HFFc6 (cell line): ENCODE measurements at regions not wholly inside any gene's neighbourhood (a gene's known extent, or its start where the extent isn't known, plus 50 kb on each side); places are given as distances from the start of the nearest gene placed in this dataset.
A peak's percentile ranks its signal among the peaks of the same experiment; 100 is the strongest.

Source experiments
- DNase-seq: peaks from one replicate; pipeline ENCODE4 v3.0.0-alpha.2; 2018
- H3K27ac Mint-ChIP-seq: 2 replicates; pipeline ENCODE4 v1.8.0; 2020; ENCODE audit warnings: mild to moderate bottlenecking, mixed read lengths
- H3K27me3 Mint-ChIP-seq: 2 replicates; pipeline ENCODE4 v1.8.0; 2021; ENCODE audit warnings: mild to moderate bottlenecking, moderate library complexity, mixed read lengths; ENCODE audit not compliant: insufficient read depth
- H3K36me3 Mint-ChIP-seq: 2 replicates; pipeline ENCODE4 v1.8.0; 2021; ENCODE audit warnings: low read depth, mixed read lengths
- H3K4me1 Mint-ChIP-seq: 2 replicates; pipeline ENCODE4 v1.8.0; 2020; ENCODE audit warnings: low read depth, mixed read lengths
- H3K4me3 Mint-ChIP-seq: 2 replicates; pipeline ENCODE4 v1.8.0; 2020; ENCODE audit warnings: mild to moderate bottlenecking, moderate library complexity, mixed read lengths
- H3K9me3 Mint-ChIP-seq: 2 replicates; pipeline ENCODE4 v1.8.0; 2020; ENCODE audit warnings: mild to moderate bottlenecking, mixed read lengths
- TF ChIP-seq, protein P1 (sequence below): fragments of 200-600 bp; sonication (generic); IDR thresholded peaks from 2 replicates; pipeline ENCODE4 v1.5.0; 2021; ENCODE audit warnings: antibody characterized with exemption, mild to moderate bottlenecking

GRCh38 chr6:44056392-44057237 is 70.6 kb downstream of the MRPL14 start:
- Mint-ChIP-seq H3K9me3 (no peaks in the 10 kb centered on the region), H3K4me3 (no peak overlapping the region), H3K36me3 (no peaks in the 10 kb centered on the region), H3K27ac (peak overlapping the region; percentile 94), H3K4me1 (peaks cover 99% of the 10 kb centered on the region), H3K27me3 (no peaks in the 10 kb centered on the region; the same call in 1 of the 2 replicates)
- TF ChIP-seq, protein P1, sequence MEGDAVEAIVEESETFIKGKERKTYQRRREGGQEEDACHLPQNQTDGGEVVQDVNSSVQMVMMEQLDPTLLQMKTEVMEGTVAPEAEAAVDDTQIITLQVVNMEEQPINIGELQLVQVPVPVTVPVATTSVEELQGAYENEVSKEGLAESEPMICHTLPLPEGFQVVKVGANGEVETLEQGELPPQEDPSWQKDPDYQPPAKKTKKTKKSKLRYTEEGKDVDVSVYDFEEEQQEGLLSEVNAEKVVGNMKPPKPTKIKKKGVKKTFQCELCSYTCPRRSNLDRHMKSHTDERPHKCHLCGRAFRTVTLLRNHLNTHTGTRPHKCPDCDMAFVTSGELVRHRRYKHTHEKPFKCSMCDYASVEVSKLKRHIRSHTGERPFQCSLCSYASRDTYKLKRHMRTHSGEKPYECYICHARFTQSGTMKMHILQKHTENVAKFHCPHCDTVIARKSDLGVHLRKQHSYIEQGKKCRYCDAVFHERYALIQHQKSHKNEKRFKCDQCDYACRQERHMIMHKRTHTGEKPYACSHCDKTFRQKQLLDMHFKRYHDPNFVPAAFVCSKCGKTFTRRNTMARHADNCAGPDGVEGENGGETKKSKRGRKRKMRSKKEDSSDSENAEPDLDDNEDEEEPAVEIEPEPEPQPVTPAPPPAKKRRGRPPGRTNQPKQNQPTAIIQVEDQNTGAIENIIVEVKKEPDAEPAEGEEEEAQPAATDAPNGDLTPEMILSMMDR = no peak
- peak; percentile 59 for DNase-seq

DNA sequence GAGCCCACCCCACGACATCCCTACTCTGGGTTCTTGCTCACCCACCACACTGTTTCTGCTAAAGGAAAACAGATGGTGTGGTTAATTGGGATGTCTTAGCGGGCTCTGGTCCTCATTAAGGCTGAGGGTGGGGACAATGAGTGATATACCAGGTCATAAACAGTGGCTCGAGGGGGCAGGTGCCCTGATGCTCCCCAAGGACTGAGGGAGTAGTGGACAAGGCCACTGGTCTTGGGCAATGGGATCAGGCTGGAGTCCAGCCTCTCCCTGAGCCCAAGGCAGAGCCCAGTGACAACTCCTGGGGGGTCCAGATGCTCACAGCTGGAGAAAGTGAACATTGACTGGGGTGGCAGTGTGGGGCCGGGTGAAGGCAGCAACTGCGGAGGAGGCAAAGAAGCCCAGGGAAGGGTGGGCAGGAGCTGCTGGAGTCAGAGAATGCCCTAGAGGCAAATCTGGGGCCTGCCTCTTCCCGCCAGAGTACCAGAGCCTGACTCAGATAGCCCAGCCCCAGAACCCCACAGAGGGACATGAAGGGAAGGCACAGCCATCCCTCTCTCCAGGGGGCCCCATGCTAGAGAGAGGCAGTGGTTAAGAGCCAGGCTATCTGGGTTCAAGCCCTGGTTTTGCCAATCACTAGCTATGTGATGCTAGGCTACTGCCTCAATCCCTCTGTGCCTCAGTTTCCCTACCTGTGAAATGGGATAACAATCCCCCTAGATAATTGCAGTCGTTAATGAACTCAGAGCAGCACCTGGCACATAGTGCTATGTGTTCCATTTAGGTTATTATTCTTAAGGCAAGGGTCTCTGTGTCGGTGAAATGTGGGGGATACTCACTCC is 72.3 kb downstream of the MRPL14 start:
- no peaks in the 10 kb centered on the region for H3K9me3 Mint-ChIP-seq
- DNase-seq = peak; percentile 84
- H3K4me1 Mint-ChIP-seq = peaks cover 99% of the 10 kb centered on the region
- peak overlapping the region; percentile 69 for H3K4me3 Mint-ChIP-seq
- peak overlapping the region; percentile 95 for H3K27ac Mint-ChIP-seq
- H3K27me3 Mint-ChIP-seq = no peaks in the 10 kb centered on the region; the same call in 1 of the 2 replicates
- TF ChIP-seq, protein P1 = no peak
- H3K36me3 Mint-ChIP-seq = no peaks in the 10 kb centered on the region

DNA sequence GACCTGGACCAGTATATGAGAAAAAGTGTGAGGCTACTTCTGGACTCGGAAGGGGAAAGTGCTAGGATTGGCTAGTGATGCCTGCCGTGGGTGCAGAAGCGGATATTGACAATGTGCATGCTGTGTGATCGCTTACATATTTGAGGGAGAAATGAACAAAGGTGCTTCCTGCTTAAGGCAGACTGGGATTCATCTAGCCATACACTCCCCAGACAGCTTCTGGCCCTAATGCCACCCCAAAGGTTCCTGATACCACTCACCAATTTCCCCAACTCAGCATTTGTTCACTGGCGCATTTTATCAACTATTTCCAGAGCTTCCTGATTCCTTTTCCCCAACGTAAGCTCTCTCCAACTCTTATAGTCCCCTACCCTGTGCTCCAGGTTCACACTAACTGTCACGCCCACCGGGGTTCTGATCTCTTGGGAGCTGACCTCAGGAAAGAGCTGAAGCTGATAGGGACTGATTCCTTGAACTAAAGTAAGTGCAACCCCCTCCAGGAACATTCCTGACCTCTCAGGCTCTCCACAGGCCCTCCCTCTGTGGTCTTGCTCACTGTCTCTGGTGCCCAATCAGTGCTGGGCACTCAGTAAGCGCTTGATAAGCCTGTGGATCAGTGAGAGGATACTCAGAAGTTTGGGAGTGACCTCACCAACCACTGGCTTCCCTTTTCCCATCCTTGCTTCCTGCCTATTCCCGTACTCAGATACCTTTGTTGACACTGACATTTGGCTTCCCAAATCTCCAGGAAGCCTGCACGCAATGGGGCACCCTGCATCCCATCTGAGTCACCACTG is 73.3 kb downstream of the MRPL14 start:
- no peaks in the 10 kb centered on the region for H3K36me3 Mint-ChIP-seq
- DNase-seq = peak; percentile 75
- TF ChIP-seq, protein P1 = no peak

GRCh38 chr6:44053106-44053756 is 74.0 kb downstream of the MRPL14 start:
- no peaks in the 10 kb centered on the region for H3K9me3 Mint-ChIP-seq
- H3K4me3 Mint-ChIP-seq = no peak overlapping the region
- TF ChIP-seq, protein P1 = no peak
- H3K4me1 Mint-ChIP-seq = peaks cover 97% of the 10 kb centered on the region
- peak overlapping the region; percentile 95 for H3K27ac Mint-ChIP-seq
- H3K36me3 Mint-ChIP-seq = no peaks in the 10 kb centered on the region
- DNase-seq = no peak
- H3K27me3 Mint-ChIP-seq = no peaks in the 10 kb centered on the region; the same call in 1 of the 2 replicates

More for the DNA sequence above, 73.3 kb downstream of the MRPL14 start:
- peaks cover 99% of the 10 kb centered on the region for H3K4me1 Mint-ChIP-seq
- no peaks in the 10 kb centered on the region for H3K9me3 Mint-ChIP-seq
- H3K27ac Mint-ChIP-seq = peak overlapping the region; percentile 95
- peak overlapping the region; percentile 69 for H3K4me3 Mint-ChIP-seq
- H3K27me3 Mint-ChIP-seq = no peaks in the 10 kb centered on the region; the same call in 1 of the 2 replicates
